HuH-7.5 (cell line): ENCODE measurements at regions not wholly inside any gene's neighbourhood (a gene's known extent, or its start where the extent isn't known, plus 50 kb on each side); places are given as distances from the start of the nearest gene placed in this dataset.
A peak's percentile ranks its signal among the peaks of the same experiment; 100 is the strongest.
"Not testable (repeated sequence)": the region's sequence is repeated elsewhere in the genome, so short reads cannot be mapped to it uniquely, and the experiment has no call there.

Source experiments
- DNase-seq: peaks from one replicate; pipeline ENCODE4 v3.0.0; 2011; ENCODE audit warnings: low spot score

- DNase-seq = no peak
These were observed 243.3 kb upstream of the FOXK1 start for GRCh38 chr7:4438723-4439245.

- no peak for DNase-seq
These were observed 242.7 kb upstream of the FOXK1 start for GRCh38 chr7:4439444-4439843.

GRCh38 chr7:4444106-4444505 lies 238.0 kb upstream of the FOXK1 start:
- DNase-seq = no peak

DNA sequence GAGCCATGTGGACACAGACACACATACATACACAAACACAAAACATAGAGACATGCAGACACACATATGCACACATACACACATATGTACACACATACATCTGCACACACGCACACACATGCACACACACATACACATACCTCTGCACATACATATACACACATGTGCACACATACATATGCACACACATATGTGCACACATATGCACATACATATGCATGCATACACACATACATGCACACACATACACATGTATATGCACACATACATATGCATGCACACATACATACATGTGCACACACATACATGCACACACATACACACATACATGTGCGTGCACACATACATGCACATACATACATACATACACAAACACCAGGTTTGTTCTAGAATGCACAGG lies 236.3 kb upstream of the FOXK1 start:
- DNase-seq = no peak

- DNase-seq = no peak
These were observed 232.8 kb upstream of the FOXK1 start for GRCh38 chr7:4449263-4449662.

- no peak for DNase-seq
These were observed 231.6 kb upstream of the FOXK1 start for GRCh38 chr7:4450483-4450882.

DNA sequence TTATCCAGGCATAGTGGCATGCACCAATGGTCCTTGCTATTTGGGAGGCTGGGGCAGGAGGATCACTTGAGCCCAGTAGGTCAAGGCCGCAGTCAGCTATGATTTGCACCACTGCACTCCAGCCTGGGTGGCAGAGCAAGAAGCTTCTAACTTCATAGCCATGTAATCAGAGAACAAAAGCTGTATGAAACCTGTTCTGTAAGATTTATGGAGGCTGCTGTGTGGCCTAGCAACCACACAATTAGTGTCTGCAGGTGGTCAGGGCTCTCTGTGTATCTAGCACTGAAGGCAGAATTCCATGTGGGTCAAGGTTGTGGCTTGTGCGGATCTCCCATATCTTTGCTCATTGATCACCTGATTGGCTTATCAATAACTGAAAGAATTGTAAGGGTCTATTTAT lies 221.5 kb upstream of the FOXK1 start:
- DNase-seq = no peak

GRCh38 chr7:4461531-4461930 lies 220.6 kb upstream of the FOXK1 start:
- no peak for DNase-seq

GRCh38 chr7:4468320-4469102 lies 213.6 kb upstream of the FOXK1 start:
- no peak for DNase-seq

DNA sequence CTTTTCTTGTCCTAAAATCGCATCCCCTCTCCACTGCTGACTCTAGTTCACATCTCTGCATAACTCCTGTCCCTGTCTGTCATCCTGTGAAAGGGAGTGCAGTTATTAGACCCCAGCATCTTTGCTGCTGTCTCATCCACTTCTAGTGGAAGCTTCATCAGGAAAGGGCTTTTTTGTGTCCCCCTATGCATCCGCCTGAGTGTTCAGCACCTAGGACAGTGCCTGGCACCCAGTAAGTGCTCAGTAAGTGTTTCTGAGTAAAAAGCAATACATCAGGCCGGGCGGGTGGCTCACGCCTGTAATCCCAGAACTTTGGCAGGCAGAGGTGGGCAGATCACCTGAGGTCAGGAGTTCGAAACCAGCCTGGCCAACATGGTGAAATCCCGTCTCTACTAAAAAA lies 211.8 kb upstream of the FOXK1 start:
- no peak for DNase-seq

- DNase-seq = no peak
These were observed 209.4 kb upstream of the FOXK1 start for GRCh38 chr7:4472728-4473127.

- peak; percentile 58 for DNase-seq
These were observed 202.6 kb upstream of the FOXK1 start for GRCh38 chr7:4479367-4480039.

GRCh38 chr7:4480131-4480530 lies 202.0 kb upstream of the FOXK1 start:
- not testable (repeated sequence) for DNase-seq

- DNase-seq = no peak
These were observed 198.2 kb upstream of the FOXK1 start for GRCh38 chr7:4483851-4484250.

DNA sequence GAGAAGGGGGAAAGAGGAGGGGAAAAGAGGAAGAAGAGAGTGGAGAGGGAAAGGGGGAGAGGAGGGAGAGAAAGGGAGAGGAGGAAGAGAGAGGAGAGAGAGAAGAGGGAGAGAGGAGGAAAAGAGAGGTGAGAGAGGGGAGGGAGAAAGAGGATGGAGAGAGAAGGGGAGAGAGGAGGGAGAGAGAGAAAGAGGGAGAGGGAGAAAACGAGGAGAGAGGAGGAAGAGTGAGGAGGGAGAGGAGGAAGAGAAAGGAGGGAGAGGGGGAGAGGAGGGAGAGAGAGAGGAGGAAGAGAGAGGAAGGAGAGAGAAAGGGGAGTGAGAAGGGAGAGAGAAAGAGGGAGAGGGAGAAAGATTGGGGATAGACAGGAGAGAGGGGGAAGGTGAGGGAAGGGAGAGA lies 197.6 kb upstream of the FOXK1 start:
- no peak for DNase-seq

GRCh38 chr7:4486907-4487306 lies 195.2 kb upstream of the FOXK1 start:
- DNase-seq = no peak

DNA sequence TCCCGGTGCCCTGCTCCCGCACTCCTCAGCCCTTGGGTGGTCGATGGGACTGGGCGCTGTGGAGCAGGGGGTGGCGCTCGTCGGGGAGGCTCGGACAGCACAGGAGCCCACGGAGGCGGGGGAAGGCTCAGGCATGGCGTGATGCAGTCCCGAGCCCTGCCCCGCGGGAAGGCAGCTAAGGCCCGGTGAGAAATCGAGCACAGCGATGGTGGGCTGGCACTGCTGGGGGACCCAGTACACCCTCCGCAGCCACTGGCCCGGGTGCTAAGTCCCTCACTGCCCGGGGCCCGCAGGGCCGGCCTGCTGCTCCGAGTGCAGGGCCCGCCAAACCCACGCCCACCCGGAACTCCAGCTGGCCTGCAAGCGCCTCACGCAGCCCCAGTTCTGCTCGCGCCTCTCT lies 185.2 kb upstream of the FOXK1 start:
- DNase-seq = not testable (repeated sequence)

DNA sequence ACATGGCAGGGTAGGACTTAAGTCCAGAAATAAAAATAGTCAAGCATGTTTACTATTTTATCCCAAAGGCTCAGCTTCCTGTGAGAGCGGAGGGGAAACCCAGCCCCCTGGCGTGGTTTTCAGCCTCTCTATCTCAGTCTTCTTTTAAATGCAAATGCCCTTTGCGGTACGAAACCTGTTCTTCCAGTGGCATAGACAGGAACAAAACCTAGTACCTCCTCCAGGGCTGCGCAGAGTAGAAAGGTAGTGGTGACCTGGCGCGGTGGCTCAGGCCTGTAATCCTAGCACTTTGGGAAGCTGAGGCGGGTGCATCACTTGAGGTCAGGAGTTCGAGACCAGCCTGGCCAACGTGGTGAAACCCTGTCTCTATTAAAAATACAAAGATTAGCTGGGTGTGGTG lies 181.3 kb upstream of the FOXK1 start:
- no peak for DNase-seq

- not testable (repeated sequence) for DNase-seq
These were observed 174.2 kb upstream of the FOXK1 start for GRCh38 chr7:4507886-4508285.

DNA sequence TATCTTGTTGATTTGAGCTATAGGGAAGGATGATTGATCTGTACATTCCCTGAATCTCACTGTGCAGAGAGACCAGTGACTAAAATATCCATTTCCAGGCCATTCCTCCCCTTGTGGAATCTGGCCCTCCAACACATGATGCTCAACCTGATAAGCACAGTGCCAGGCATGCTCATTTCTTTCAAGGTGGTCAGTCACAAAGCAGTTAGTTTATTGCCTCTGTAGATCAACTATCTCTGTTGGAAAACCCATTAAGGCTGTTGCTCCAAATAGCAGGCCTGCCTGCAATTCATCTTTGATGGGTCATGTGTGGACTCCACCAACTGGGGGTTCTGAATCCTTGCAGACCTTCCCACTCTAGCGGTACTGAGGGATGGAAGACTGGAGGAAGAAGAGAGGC lies 168.6 kb upstream of the FOXK1 start:
- no peak for DNase-seq

DNA sequence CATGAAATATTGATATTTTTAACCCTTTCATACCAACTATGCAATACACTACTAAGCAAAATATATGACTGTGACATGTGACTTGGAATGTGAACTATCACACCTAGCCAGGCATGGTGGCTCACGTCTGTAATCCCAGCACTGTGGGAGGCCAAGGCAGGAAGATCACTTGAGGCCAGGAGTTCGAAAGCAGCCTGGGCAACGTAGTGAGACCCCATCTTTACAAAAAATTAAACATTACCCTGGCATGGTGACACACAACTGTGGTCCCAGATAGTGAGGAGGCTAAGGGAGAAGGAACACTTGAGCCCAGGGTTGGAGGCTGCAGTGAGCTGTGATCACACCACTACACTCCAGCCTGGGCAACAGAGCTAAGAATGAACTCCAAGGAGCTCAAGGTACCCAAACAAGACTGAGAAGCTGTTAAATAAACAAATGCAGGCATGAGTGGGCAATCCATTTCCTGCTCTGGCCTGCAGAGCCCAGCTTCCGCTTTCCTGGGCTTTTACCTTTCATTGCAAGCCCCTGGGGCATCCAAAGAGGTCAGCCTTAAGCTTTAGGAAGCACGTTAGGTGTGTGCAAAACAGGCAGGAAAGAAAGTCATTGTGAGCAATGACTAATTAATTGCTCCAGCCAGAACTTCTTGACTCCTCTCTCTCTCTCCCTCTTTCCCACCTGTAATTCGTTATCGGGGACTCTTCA lies 162.1 kb upstream of the FOXK1 start:
- DNase-seq = no peak

- DNase-seq = no peak
These were observed 158.9 kb upstream of the FOXK1 start for GRCh38 chr7:4523219-4523618.

- no peak for DNase-seq
These were observed 158.2 kb upstream of the FOXK1 start for GRCh38 chr7:4523873-4524272.
